Ovary (tissue), 7 donors: ENCODE measurements at regions not wholly inside any gene's neighbourhood (a gene's known extent, or its start where the extent isn't known, plus 50 kb on each side); places are given as distances from the start of the nearest gene placed in this dataset.

ENCODE experiments used
- DNase-seq, 5 donors: peaks; one replicate each; pipeline ENCODE4 v3.0.0-alpha.2; 2019 to 2020
- H3K27ac ChIP-seq, 2 donors: fragments of 200-600 bp; one replicate each; pipeline versions ENCODE4 v1.5.1 to v1.8.0; 2019 to 2022
- H3K27me3 ChIP-seq: fragments of 200-600 bp; one replicate; pipeline ENCODE4 v1.8.0; 2022
- H3K36me3 ChIP-seq: fragments of 200-600 bp; sonication (generic); one replicate; pipeline ENCODE4 v1.5.1; 2019
- H3K4me1 ChIP-seq: one replicate; pipeline ENCODE4 v1.8.1; 2013; ENCODE audit warnings: mild to moderate bottlenecking, moderate library complexity; ENCODE audit not compliant: insufficient read depth
- H3K4me3 ChIP-seq: fragments of 200-600 bp; sonication (generic); one replicate; pipeline ENCODE4 v1.5.1; 2017
- H3K9me3 ChIP-seq, 2 donors: fragments of 200-600 bp in 1 of 2; sonication (generic) in 1 of 2; one replicate each; pipeline versions ENCODE4 v1.5.1 to v1.8.1; 2013 to 2019; ENCODE audit warnings: mild to moderate bottlenecking in 1 of 2, moderate library complexity in 1 of 2
- EP300 ChIP-seq: sonication (generic); formaldehyde crosslinking; IDR thresholded peaks from one replicate; pipeline ENCODE4 v1.6.1; 2017; ENCODE audit warnings: antibody characterized with exemption
- POLR2A ChIP-seq: fragments of 450-650 bp; IDR thresholded peaks from one replicate; pipeline ENCODE4 v1.6.1; 2017; ENCODE audit warnings: antibody characterized with exemption, mild to moderate bottlenecking, moderate library complexity
- WGBS, 3 donors: extraction: QIAGEN DNeasy Blood & Tissue Kit in 1 of 3; methylation state at CpG; one replicate each; pipeline versions ENCODE4 v1.1.5 to v1.1.7; 2013 to 2017; 5-methylcytosine and 5-hydroxymethylcytosine counted together
- intact Hi-C, 4 donors: fragments of 100-400 bp; cut with DNase I; formaldehyde crosslinking; loops; one replicate each; pipeline versions ENCODE4 v1.11.0 to v1.15.1; 2022 to 2023
- TF ChIP-seq, protein P1 (sequence below), 3 donors: fragments of 450-650 bp in 2 of 3; fragments of 200-600 bp in 1 of 3; IDR thresholded peaks; one replicate each; pipeline versions ENCODE4 v1.5.1 to v1.8.0; 2016 to 2022; ENCODE audit warnings: antibody characterized with exemption in 3 of 3, mild to moderate bottlenecking in 1 of 3
- donor health status: DM: no; HTN: no; CAD: no; lungs with moderate emphysema.
- donor health status: DM: no; HTN: no; CAD: no.
- donor health status: Bipolar disorder and iron deficiency.
- donor health status: DM: no; HTN: no; CAD: no.
- donor health status: DM: yes; HTN: yes; CAD: no.

GRCh38 chr4:143285696-143286437, 50.8 kb upstream of the GAB1 start:
- Histone ChIP-seq H3K36me3 (no peaks in the 10 kb centered on the region), H3K4me1 (peaks cover 4% of the 10 kb centered on the region), H3K9me3 (no peaks in the 10 kb centered on the region), H3K27me3 (no peaks in the 10 kb centered on the region), H3K27ac (peak overlapping the region in 1 of 2 donors; percentile 77), H3K4me3 (no peak overlapping the region)
- TF ChIP-seq POLR2A (no peak), EP300 (no peak)
- TF ChIP-seq, protein P1, sequence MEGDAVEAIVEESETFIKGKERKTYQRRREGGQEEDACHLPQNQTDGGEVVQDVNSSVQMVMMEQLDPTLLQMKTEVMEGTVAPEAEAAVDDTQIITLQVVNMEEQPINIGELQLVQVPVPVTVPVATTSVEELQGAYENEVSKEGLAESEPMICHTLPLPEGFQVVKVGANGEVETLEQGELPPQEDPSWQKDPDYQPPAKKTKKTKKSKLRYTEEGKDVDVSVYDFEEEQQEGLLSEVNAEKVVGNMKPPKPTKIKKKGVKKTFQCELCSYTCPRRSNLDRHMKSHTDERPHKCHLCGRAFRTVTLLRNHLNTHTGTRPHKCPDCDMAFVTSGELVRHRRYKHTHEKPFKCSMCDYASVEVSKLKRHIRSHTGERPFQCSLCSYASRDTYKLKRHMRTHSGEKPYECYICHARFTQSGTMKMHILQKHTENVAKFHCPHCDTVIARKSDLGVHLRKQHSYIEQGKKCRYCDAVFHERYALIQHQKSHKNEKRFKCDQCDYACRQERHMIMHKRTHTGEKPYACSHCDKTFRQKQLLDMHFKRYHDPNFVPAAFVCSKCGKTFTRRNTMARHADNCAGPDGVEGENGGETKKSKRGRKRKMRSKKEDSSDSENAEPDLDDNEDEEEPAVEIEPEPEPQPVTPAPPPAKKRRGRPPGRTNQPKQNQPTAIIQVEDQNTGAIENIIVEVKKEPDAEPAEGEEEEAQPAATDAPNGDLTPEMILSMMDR (IDR thresholded peaks at IDR 0.05), result no peak
- WGBS, 3 donors, result 29 to 44% (median 43%) methylated on average over 2 of the region's 2 CpGs
- no peak for DNase-seq
- intact Hi-C loops, result no loop called here

GRCh38 chr4:143286701-143287571, 49.7 kb upstream of the GAB1 start:
- WGBS, 3 donors, result 4 to 7% (median 6%) methylated on average over 7 of the region's 7 CpGs
- intact Hi-C loops, result no loop called here

More at GRCh38 chr4:143286701-143287571, 49.7 kb upstream of the GAB1 start:
- Histone ChIP-seq H3K9me3 (no peaks in the 10 kb centered on the region), H3K4me1 (peaks cover 5% of the 10 kb centered on the region), H3K36me3 (no peaks in the 10 kb centered on the region), H3K27ac (peak overlapping the region in 1 of 2 donors; percentile 77), H3K4me3 (no peak overlapping the region), H3K27me3 (no peaks in the 10 kb centered on the region)
- no peak for DNase-seq
- TF ChIP-seq EP300 (no peak), POLR2A (no peak)
- TF ChIP-seq, protein P1 (IDR thresholded peaks at IDR 0.05), result no peak
